ENCODE measurements at regions not wholly inside any gene's neighbourhood (a gene's known extent, or its start where the extent isn't known, plus 50 kb on each side); places are given as distances from the start of the nearest gene placed in this dataset.
A peak's percentile ranks its signal among the peaks of the same experiment; 100 is the strongest.

DNA sequence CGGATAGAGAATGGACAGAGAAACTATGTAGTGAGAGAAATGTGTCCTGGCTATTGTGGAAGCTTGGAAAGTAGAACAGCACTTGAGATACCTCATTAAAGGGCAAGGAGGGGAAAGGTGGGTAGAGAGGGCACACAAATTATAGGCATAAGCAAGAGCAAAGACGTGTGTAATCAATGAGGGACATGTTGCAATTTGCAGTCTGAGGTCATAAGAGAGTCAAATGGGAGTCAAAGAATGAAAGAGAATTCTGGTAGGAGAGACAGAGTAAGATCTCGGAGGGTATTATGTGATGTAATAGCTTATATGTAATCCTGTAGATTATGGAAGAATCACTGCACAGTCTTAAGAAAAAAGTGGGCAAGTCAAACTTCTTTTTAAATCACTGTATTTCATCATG, 312.0 kb upstream of the RGMB start:
- DNase-seq (ENCODE audit: low read depth) = no peak
- no peak for TF ChIP-seq CTCF (conservative IDR thresholded peaks at IDR 0.05; ENCODE audit: low read depth, low read length)
- H3K4me3 ChIP-seq (ENCODE audit: low read depth, low read length) = no peak overlapping the region

GRCh38 chr5:98463222-98463621, 310.2 kb upstream of the RGMB start:
- no peak overlapping the region for H3K4me3 ChIP-seq (ENCODE audit: low read depth, low read length)

DNA sequence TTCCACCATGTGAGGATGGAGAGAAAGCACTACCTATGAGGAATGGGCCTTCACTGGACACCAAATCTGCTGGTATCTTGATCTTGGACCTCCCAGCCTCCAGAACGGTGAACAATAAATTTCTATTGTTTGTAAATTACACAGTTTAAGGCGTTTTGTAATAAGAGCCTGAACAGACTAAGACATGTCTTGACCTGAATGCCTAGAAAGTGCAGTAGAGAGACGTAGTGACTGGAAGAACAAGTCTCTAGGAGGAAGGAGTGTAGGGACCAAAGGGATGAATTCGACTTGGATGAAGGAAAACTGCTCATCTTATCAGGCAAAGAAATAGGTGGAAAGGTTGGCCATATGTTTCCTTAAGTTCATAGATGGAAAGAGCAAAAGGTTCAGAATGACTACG, 309.8 kb upstream of the RGMB start:
- H3K4me3 ChIP-seq (ENCODE audit: low read depth, low read length) = no peak overlapping the region
- no peak for DNase-seq (ENCODE audit: low read depth)
- TF ChIP-seq CTCF (conservative IDR thresholded peaks at IDR 0.05; ENCODE audit: low read depth, low read length) = no peak

More at GRCh38 chr5:98463222-98463621, 310.2 kb upstream of the RGMB start:
- TF ChIP-seq CTCF (conservative IDR thresholded peaks at IDR 0.05; ENCODE audit: low read depth, low read length) = no peak
- no peak for DNase-seq (ENCODE audit: low read depth)

DNA sequence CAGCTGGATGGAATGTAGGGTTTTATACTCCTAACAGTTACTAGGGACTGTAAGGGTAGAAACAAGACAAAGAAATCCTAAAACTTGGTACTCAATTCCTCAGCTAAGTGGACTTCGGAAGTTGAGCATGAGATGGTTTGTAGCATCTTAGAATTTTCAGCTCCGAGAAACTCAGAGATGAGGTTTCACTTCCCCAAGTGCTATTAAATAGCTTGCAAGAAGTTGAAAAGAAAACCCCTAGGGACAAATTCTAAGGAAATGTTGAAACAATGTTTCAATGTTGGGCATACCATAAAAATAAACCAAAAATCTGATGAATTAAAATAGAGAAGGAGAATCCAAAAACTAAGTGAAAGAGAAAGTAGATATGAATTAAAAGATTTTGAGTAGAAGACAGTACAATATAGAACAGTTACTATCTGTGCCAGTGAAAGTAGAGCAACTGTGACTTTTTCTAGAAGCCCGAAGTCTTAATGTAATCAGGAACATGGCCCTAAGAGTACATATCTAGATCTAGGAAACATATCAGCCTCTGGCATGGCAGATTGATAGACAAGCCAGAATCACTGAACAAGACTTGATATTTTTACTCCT, 308.6 kb upstream of the RGMB start:
- TF ChIP-seq CTCF (conservative IDR thresholded peaks at IDR 0.05; ENCODE audit: low read depth, low read length) = no peak
- no peak for DNase-seq (ENCODE audit: low read depth)
- H3K4me3 ChIP-seq (ENCODE audit: low read depth, low read length) = no peak overlapping the region

- no peak for TF ChIP-seq CTCF (conservative IDR thresholded peaks at IDR 0.05; ENCODE audit: low read depth, low read length)
- DNase-seq (ENCODE audit: low read depth) = peak; percentile 54
- no peak overlapping the region for H3K4me3 ChIP-seq (ENCODE audit: low read depth, low read length)
These were observed 305.1 kb upstream of the RGMB start for GRCh38 chr5:98468188-98468869.

DNA sequence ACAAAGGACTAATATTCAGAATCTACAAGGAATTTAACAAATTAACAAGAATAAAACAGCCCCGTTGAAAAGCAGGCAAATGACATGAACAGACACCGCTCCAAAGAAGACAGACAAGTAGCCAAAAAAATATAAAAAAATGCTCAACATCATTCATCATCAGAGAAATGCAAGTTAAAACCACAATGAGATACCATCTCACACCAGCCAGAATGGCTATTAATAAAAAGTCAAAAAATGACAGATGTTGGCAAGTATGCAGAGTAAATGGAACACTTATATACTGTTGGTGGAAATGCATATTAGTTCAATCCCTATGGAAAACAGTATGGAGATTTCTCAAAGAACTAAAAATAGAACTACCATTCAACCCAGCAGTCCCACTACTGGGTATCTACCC, 302.7 kb upstream of the RGMB start:
- H3K4me3 ChIP-seq (ENCODE audit: low read depth, low read length) = no peak overlapping the region
- no peak for DNase-seq (ENCODE audit: low read depth)
- no peak for TF ChIP-seq CTCF (conservative IDR thresholded peaks at IDR 0.05; ENCODE audit: low read depth, low read length)

- DNase-seq (ENCODE audit: low read depth) = no peak
- no peak overlapping the region for H3K4me3 ChIP-seq (ENCODE audit: low read depth, low read length)
- TF ChIP-seq CTCF (conservative IDR thresholded peaks at IDR 0.05; ENCODE audit: low read depth, low read length) = no peak
These were observed 302.0 kb upstream of the RGMB start for GRCh38 chr5:98471458-98471857.
